ENCODE measurements at regions not wholly inside any gene's neighbourhood (a gene's known extent, or its start where the extent isn't known, plus 50 kb on each side); places are given as distances from the start of the nearest gene placed in this dataset.

DNA sequence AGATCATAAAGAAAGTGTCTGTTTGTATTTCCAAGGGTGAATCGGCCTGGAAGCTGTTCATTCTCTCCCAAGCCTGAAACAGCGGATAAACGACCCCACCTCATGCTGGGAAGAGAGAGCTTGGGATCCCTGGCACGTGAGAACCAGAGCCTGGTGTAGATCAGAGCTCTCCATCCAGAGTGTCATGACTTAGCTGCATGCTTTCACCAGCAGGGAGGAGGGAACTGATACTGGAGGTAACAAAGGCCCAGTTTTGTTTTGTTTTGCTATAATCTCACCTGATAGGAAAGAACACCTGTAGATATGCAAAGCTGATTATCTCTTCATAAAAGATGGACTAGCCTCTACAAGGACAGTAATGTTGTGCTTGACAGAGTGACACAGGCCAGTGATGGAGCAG, 236.6 kb downstream of the POM121L12 start:
- Histone ChIP-seq H3K4me2 (ENCODE audit: low read depth, low read length) (no peak overlapping the region), H3K79me2 (ENCODE audit: insufficient read depth, low read length) (no peaks in the 10 kb centered on the region), H3K9me3 (ENCODE audit: low read length) (peaks cover 77% of the 10 kb centered on the region), H3K4me3 (replicated peaks in 1 of 3; ENCODE audit: insufficient read depth in 1 of 3, low read depth in 2 of 3, low read length in 3 of 3) (no peak overlapping the region), H2AFZ (ENCODE audit: low read length) (no peak overlapping the region), H3K27ac (ENCODE audit: extremely low read length, insufficient read depth, low read length) (no peak overlapping the region), H3K9ac (ENCODE audit: insufficient read depth, low read depth, low read length) (no peak overlapping the region), H3K27me3 (ENCODE audit: control insufficient read depth in 1 of 2, insufficient read depth in 2 of 2, low read length in 2 of 2) (no peaks in the 10 kb centered on the region), H3K4me1 (ENCODE audit: insufficient read depth, low read length) (no peaks in the 10 kb centered on the region), H4K20me1 (ENCODE audit: insufficient read depth, low read length) (no peaks in the 10 kb centered on the region), H3K36me3 (replicated peaks in 1 of 2; ENCODE audit: control insufficient read depth in 1 of 2, insufficient read depth in 2 of 2, low read length in 2 of 2) (no peaks in the 10 kb centered on the region)
- POLR2A ChIA-PET, result no interaction called here
- intact Hi-C loops (cut with micrococcal nuclease; ENCODE audit: unreplicated experiment) (no loop called here), in situ Hi-C loops (cut with HindIII; ENCODE audit: extremely low pct_ligation_motif_present, low pct_unique_long_range_greater_than_20kb) (no loop called here)
- no peak for ATAC-seq
- WGBS (ENCODE audit: low lambda C conversion rate), result 6% methylated on average over 4 of the region's 4 CpGs
- TF ChIP-seq, protein P1, sequence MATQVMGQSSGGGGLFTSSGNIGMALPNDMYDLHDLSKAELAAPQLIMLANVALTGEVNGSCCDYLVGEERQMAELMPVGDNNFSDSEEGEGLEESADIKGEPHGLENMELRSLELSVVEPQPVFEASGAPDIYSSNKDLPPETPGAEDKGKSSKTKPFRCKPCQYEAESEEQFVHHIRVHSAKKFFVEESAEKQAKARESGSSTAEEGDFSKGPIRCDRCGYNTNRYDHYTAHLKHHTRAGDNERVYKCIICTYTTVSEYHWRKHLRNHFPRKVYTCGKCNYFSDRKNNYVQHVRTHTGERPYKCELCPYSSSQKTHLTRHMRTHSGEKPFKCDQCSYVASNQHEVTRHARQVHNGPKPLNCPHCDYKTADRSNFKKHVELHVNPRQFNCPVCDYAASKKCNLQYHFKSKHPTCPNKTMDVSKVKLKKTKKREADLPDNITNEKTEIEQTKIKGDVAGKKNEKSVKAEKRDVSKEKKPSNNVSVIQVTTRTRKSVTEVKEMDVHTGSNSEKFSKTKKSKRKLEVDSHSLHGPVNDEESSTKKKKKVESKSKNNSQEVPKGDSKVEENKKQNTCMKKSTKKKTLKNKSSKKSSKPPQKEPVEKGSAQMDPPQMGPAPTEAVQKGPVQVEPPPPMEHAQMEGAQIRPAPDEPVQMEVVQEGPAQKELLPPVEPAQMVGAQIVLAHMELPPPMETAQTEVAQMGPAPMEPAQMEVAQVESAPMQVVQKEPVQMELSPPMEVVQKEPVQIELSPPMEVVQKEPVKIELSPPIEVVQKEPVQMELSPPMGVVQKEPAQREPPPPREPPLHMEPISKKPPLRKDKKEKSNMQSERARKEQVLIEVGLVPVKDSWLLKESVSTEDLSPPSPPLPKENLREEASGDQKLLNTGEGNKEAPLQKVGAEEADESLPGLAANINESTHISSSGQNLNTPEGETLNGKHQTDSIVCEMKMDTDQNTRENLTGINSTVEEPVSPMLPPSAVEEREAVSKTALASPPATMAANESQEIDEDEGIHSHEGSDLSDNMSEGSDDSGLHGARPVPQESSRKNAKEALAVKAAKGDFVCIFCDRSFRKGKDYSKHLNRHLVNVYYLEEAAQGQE (IDR thresholded peaks at IDR 0.05; ENCODE audit: borderline replicate concordance in 1 of 2, low read depth in 1 of 2, low read length in 2 of 2), result no peak
- CTCF ChIA-PET (ENCODE audit: low intra/inter-chr PET ratio, low total read pairs), result no interaction called here
- FAIRE-seq, result no peak
- no peak for DNase-seq (ENCODE audit: low spot score)
- no TSS peak for BruUV-seq (replicated peaks)

DNA sequence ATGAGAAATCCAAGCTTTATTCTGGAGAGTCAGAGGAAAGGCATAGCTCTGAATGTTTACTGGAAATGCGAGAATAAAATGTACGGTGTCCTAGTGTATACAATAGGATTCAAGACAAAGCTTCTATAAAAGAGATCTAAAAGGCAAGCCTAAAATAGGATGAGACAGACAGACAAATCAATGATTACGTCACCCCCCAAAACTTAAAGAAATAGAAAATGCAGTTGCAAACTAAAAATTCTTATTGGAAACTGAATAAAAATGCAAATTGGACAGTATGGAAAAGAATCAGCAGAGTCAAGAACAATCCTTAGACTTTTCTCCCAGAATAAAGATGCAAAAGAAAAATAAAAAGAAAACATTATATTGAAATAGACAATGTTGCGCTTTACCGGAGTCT, 245.9 kb downstream of the POM121L12 start:
- peaks cover 62% of the 10 kb centered on the region for H3K9me3 ChIP-seq (ENCODE audit: low read length)
- H3K27ac ChIP-seq (ENCODE audit: extremely low read length, insufficient read depth, low read length), result no peak overlapping the region
- FAIRE-seq (no peak), DNase-seq (ENCODE audit: low spot score) (no peak), ATAC-seq (no peak)
- POLR2A ChIA-PET, result no interaction called here
- no TSS peak for BruUV-seq (replicated peaks)
- CTCF ChIA-PET (ENCODE audit: low intra/inter-chr PET ratio, low total read pairs), result no interaction called here
- no peaks in the 10 kb centered on the region for H4K20me1 ChIP-seq (ENCODE audit: insufficient read depth, low read length)
- H3K79me2 ChIP-seq (ENCODE audit: insufficient read depth, low read length), result no peaks in the 10 kb centered on the region
- peak; percentile 94 for TF ChIP-seq ATF7 (IDR thresholded peaks at IDR 0.05)
- TF ChIP-seq ATF7 (CRISPR knock-in tag; IDR thresholded peaks at IDR 0.05), result no peak
- 0 out of 2 replicates have a peak, but pooled peaks have one; percentile 30 for TF ChIP-seq CREB1 (IDR thresholded peaks at IDR 0.05)
- no peak for TF ChIP-seq CREB1 (CRISPR knock-in tag; IDR thresholded peaks at IDR 0.05)
- no peak for TF ChIP-seq ARNT (IDR thresholded peaks at IDR 0.05)
- no peaks in the 10 kb centered on the region for H3K36me3 ChIP-seq (replicated peaks in 1 of 2; ENCODE audit: control insufficient read depth in 1 of 2, insufficient read depth in 2 of 2, low read length in 2 of 2)
- H3K4me2 ChIP-seq (ENCODE audit: low read depth, low read length), result no peak overlapping the region
- H3K9ac ChIP-seq (ENCODE audit: insufficient read depth, low read depth, low read length), result no peak overlapping the region
- no peak overlapping the region for H2AFZ ChIP-seq (ENCODE audit: low read length)
- intact Hi-C loops (cut with micrococcal nuclease; ENCODE audit: unreplicated experiment) (no loop called here), in situ Hi-C loops (cut with HindIII; ENCODE audit: extremely low pct_ligation_motif_present, low pct_unique_long_range_greater_than_20kb) (no loop called here)
- H3K27me3 ChIP-seq (ENCODE audit: control insufficient read depth in 1 of 2, insufficient read depth in 2 of 2, low read length in 2 of 2), result no peaks in the 10 kb centered on the region
- H3K4me3 ChIP-seq (replicated peaks in 1 of 3; ENCODE audit: insufficient read depth in 1 of 3, low read depth in 2 of 3, low read length in 3 of 3), result no peak overlapping the region
- WGBS (ENCODE audit: low lambda C conversion rate), result 37% methylated on average over 5 of the region's 5 CpGs
- no peaks in the 10 kb centered on the region for H3K4me1 ChIP-seq (ENCODE audit: insufficient read depth, low read length)

Measured in HepG2 (cell line).